Progenitor cell of endocrine pancreas (in vitro differentiated cells): ENCODE measurements at regions not wholly inside any gene's neighbourhood (a gene's known extent, or its start where the extent isn't known, plus 50 kb on each side); places are given as distances from the start of the nearest gene placed in this dataset.

ENCODE experiments used
- DNase-seq: peaks from one replicate; pipeline ENCODE4 v3.0.0; 2021; ENCODE audit warnings: low spot score; ENCODE audit not compliant: unreplicated experiment
- H3K27ac Mint-ChIP-seq: 2 replicates; pipeline ENCODE4 v1.8.0; 2021; ENCODE audit warnings: mild to moderate bottlenecking, moderate library complexity, mixed read lengths
- H3K27me3 Mint-ChIP-seq: 2 replicates; pipeline ENCODE4 v1.8.0; 2021; ENCODE audit warnings: mixed read lengths
- H3K36me3 Mint-ChIP-seq: 2 replicates; pipeline ENCODE4 v1.8.0; 2022; ENCODE audit warnings: mixed read lengths; ENCODE audit not compliant: insufficient read depth
- H3K4me1 Mint-ChIP-seq: 2 replicates; pipeline ENCODE4 v1.8.0; 2021; ENCODE audit warnings: low read depth, mixed read lengths
- H3K4me3 Mint-ChIP-seq: 2 replicates; pipeline ENCODE4 v1.8.0; 2021; ENCODE audit warnings: low read depth, mild to moderate bottlenecking, moderate library complexity, mixed read lengths
- H3K9me3 Mint-ChIP-seq: 2 replicates; pipeline ENCODE4 v1.8.0; 2021; ENCODE audit warnings: low read depth, mixed read lengths
- TF ChIP-seq, protein P1 (sequence below): fragments of 200-600 bp; sonication (generic); IDR thresholded peaks from one replicate; pipeline ENCODE4 v1.5.0; 2021; ENCODE audit warnings: antibody characterized with exemption, mild to moderate bottlenecking; ENCODE audit not compliant: unreplicated experiment

GRCh38 chr7:26918241-26918640 lies 53.9 kb upstream of the SKAP2 start:
- Mint-ChIP-seq H3K4me3 (no peak overlapping the region), H3K9me3 (no peaks in the 10 kb centered on the region), H3K27me3 (no peaks in the 10 kb centered on the region), H3K4me1 (peaks cover 11% of the 10 kb centered on the region), H3K27ac (no peak overlapping the region), H3K36me3 (no peaks in the 10 kb centered on the region)
- no peak for DNase-seq
- TF ChIP-seq, protein P1, sequence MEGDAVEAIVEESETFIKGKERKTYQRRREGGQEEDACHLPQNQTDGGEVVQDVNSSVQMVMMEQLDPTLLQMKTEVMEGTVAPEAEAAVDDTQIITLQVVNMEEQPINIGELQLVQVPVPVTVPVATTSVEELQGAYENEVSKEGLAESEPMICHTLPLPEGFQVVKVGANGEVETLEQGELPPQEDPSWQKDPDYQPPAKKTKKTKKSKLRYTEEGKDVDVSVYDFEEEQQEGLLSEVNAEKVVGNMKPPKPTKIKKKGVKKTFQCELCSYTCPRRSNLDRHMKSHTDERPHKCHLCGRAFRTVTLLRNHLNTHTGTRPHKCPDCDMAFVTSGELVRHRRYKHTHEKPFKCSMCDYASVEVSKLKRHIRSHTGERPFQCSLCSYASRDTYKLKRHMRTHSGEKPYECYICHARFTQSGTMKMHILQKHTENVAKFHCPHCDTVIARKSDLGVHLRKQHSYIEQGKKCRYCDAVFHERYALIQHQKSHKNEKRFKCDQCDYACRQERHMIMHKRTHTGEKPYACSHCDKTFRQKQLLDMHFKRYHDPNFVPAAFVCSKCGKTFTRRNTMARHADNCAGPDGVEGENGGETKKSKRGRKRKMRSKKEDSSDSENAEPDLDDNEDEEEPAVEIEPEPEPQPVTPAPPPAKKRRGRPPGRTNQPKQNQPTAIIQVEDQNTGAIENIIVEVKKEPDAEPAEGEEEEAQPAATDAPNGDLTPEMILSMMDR, result no peak

DNA sequence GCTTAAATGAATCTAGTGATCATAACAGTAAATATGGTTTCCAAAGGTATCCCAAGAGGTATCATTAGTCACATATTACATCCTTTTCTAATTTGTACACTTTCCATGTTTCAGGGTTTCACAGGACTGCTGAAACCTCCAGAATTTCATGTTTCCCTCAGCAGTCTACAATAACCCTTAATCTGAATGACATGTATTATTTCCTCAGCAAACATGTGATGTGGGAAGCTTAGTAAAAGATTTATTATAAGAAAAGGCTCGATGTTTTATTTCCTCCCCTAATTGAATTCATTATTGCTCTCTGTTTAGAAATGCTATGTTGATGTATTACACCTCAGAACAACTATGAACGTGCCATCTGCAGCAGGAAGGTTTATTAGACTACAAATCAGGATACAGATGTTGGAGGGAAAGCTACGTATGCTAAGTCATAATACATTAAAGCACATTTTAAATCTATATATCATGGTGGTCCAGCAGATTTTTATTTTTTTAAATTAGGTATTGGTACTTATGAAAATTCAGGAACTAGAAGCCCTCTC lies 52.5 kb upstream of the SKAP2 start:
- DNase-seq, result no peak
- no peak overlapping the region for H3K27ac Mint-ChIP-seq
- TF ChIP-seq, protein P1, result no peak
- H3K27me3 Mint-ChIP-seq, result no peaks in the 10 kb centered on the region
- peaks cover 11% of the 10 kb centered on the region for H3K4me1 Mint-ChIP-seq
- H3K36me3 Mint-ChIP-seq, result no peaks in the 10 kb centered on the region
- no peak overlapping the region for H3K4me3 Mint-ChIP-seq
- no peaks in the 10 kb centered on the region for H3K9me3 Mint-ChIP-seq

DNA sequence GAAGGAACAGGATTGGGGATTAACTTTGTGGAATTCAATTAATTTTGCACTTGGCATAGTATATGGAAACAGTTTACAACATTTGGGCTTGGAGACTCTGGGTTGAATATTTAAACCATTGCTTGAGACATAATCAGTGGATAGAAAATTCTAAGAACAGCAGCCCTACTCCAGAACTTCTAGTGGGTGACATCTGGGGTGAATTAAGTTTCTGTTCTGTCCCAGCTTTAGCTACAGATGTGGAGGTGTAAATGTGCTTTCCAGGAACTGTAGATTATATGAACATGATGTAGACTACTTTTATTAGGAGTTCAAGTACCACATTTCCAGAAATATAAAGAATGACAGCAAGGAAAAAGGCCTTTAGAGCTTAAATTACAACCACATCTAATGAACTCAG lies 51.9 kb upstream of the SKAP2 start:
- TF ChIP-seq, protein P1, result no peak
- H3K9me3 Mint-ChIP-seq, result no peaks in the 10 kb centered on the region
- H3K4me3 Mint-ChIP-seq, result no peak overlapping the region
- no peaks in the 10 kb centered on the region for H3K36me3 Mint-ChIP-seq
- H3K27ac Mint-ChIP-seq, result no peak overlapping the region
- no peaks in the 10 kb centered on the region for H3K27me3 Mint-ChIP-seq
- H3K4me1 Mint-ChIP-seq, result peaks cover 11% of the 10 kb centered on the region
- DNase-seq, result no peak
